ENCODE measurements at regions not wholly inside any gene's neighbourhood (a gene's known extent, or its start where the extent isn't known, plus 50 kb on each side); places are given as distances from the start of the nearest gene placed in this dataset.

DNA sequence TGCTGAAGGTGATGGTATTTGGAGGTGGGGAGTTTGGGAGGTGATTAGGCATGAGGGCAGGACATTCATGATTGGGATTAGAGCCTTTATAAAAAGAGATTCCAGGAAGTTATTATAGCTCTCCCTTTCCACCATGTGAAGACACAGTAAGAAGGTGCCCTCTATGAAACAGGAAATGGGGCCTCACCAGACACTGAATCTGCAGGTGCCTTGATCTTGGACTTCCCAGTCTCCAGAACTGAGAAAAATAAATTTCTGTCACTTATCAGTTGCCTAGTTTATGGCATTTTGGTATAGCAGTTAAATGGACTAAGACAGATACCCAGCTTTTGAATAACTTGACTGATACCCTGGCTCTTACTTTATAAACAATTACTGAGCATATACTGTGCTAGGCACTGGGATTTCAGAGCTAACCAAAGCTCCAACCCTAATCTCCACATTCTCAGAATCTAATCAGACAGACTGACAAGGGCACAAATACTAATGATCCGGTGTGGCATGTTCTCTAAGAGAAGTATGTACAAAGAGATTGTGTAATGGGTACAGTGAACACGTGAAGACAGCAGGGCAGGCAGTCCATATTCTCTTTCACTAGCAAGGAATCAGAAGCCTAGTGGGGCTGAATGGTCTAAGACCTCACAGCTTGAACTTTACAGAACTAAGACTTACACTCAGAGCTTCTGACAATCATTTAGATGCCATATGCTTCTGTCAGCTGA lies 343.1 kb downstream of the WDR72 start:
- H3K36me3 ChIP-seq: no peaks in the 10 kb centered on the region
- DNase-seq: no peak
- peaks cover 6% of the 10 kb centered on the region for H3K27me3 ChIP-seq (ENCODE audit: low read depth)
- H3K27ac ChIP-seq (replicated peaks): no peak overlapping the region
- no peaks in the 10 kb centered on the region for H3K4me1 ChIP-seq
- no peak overlapping the region for H3K4me3 ChIP-seq
- no peaks in the 10 kb centered on the region for H3K9me3 ChIP-seq (replicated peaks)
- intact Hi-C loops (cut with micrococcal nuclease): no loop called here
- TF ChIP-seq, protein P1, sequence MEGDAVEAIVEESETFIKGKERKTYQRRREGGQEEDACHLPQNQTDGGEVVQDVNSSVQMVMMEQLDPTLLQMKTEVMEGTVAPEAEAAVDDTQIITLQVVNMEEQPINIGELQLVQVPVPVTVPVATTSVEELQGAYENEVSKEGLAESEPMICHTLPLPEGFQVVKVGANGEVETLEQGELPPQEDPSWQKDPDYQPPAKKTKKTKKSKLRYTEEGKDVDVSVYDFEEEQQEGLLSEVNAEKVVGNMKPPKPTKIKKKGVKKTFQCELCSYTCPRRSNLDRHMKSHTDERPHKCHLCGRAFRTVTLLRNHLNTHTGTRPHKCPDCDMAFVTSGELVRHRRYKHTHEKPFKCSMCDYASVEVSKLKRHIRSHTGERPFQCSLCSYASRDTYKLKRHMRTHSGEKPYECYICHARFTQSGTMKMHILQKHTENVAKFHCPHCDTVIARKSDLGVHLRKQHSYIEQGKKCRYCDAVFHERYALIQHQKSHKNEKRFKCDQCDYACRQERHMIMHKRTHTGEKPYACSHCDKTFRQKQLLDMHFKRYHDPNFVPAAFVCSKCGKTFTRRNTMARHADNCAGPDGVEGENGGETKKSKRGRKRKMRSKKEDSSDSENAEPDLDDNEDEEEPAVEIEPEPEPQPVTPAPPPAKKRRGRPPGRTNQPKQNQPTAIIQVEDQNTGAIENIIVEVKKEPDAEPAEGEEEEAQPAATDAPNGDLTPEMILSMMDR (IDR thresholded peaks at IDR 0.05; ENCODE audit: borderline replicate concordance): no peak

DNA sequence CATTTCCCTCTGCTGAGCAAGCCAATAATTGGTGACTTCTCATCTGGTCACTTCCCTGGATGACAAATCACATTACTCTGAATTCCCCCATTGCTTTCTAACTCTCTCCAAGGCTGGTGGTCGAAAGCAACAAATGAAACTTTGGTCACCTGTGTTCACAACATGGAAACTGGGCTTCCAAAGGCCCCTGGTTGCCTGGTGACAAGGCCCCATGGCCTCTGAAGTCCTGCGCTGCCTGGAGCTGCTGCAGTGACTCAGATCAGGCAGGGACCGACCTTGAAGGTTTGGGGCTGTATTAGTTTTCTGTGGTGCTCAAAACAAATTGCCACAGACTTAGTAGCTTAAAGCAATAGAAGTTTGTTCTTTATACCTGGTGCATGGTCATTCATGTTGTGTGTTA lies 345.3 kb downstream of the WDR72 start:
- Histone ChIP-seq H3K4me3 (no peak overlapping the region), H3K36me3 (no peaks in the 10 kb centered on the region), H3K27me3 (ENCODE audit: low read depth) (peaks cover under 1% of the 10 kb centered on the region), H3K9me3 (replicated peaks) (no peaks in the 10 kb centered on the region), H3K27ac (replicated peaks) (no peak overlapping the region), H3K4me1 (no peaks in the 10 kb centered on the region)
- TF ChIP-seq, protein P1 (IDR thresholded peaks at IDR 0.05; ENCODE audit: borderline replicate concordance): no peak
- no peak for DNase-seq
- intact Hi-C loops (cut with micrococcal nuclease): no loop called here

- Histone ChIP-seq H3K36me3 (no peaks in the 10 kb centered on the region), H3K9me3 (replicated peaks) (no peaks in the 10 kb centered on the region), H3K27ac (replicated peaks) (no peak overlapping the region), H3K4me1 (no peaks in the 10 kb centered on the region), H3K4me3 (no peak overlapping the region), H3K27me3 (ENCODE audit: low read depth) (no peaks in the 10 kb centered on the region)
- DNase-seq: no peak
- TF ChIP-seq, protein P1 (IDR thresholded peaks at IDR 0.05; ENCODE audit: borderline replicate concordance): no peak
- intact Hi-C loops (cut with micrococcal nuclease): no loop called here
These were observed 346.9 kb downstream of the WDR72 start for GRCh38 chr15:53412542-53412941.

- Histone ChIP-seq H3K4me3 (no peak overlapping the region), H3K36me3 (no peaks in the 10 kb centered on the region), H3K27ac (replicated peaks) (no peak overlapping the region), H3K27me3 (ENCODE audit: low read depth) (peaks cover 3% of the 10 kb centered on the region), H3K4me1 (no peaks in the 10 kb centered on the region), H3K9me3 (replicated peaks) (no peaks in the 10 kb centered on the region)
- TF ChIP-seq, protein P1 (IDR thresholded peaks at IDR 0.05; ENCODE audit: borderline replicate concordance): no peak
- intact Hi-C loops (cut with micrococcal nuclease): no loop called here
- no peak for DNase-seq
These were observed 354.5 kb downstream of the WDR72 start for GRCh38 chr15:53404930-53405493.

DNA sequence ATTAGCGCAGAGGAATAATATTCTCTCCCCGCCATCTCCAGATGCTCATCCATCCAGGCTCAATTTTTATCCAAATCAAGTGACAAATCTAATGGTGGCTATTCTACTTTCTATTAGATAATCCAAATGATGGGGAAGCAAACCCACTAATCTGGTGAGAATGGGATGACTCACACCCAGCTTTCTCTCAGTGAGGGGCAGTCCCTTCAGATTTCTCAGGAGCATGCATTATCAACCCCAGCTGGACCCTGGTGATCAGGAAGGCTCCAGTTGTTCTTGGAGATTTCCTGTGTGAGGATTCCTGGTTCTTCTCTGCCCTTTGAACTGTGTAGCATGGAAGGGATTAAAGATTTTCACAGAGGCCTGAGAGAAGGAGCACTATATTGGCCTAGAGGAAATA lies 358.0 kb downstream of the WDR72 start:
- DNase-seq: no peak
- Histone ChIP-seq H3K27ac (replicated peaks) (no peak overlapping the region), H3K4me3 (no peak overlapping the region), H3K27me3 (ENCODE audit: low read depth) (peaks cover 3% of the 10 kb centered on the region), H3K9me3 (replicated peaks) (no peaks in the 10 kb centered on the region), H3K4me1 (no peaks in the 10 kb centered on the region), H3K36me3 (no peaks in the 10 kb centered on the region)
- intact Hi-C loops (cut with micrococcal nuclease): no loop called here
- TF ChIP-seq, protein P1 (IDR thresholded peaks at IDR 0.05; ENCODE audit: borderline replicate concordance): no peak
